H1 (cell line): ENCODE measurements at regions not wholly inside any gene's neighbourhood (a gene's known extent, or its start where the extent isn't known, plus 50 kb on each side); places are given as distances from the start of the nearest gene placed in this dataset.

Experiments
- CHD7 ChIP-seq: fragments of 300-600 bp; sonication (generic); IDR thresholded peaks from 2 replicates; pipeline ENCODE4 v1.7.1; 2012; ENCODE audit warnings: low read length, moderate library complexity, mild to moderate bottlenecking, inconsistent platforms; ENCODE audit not compliant: insufficient replicate concordance
- RXRA ChIP-seq: IDR thresholded peaks from 2 replicates; pipeline ENCODE4 v1.6.1; 2011; ENCODE audit warnings: low read depth, mild to moderate bottlenecking, low read length, moderate library complexity; ENCODE audit not compliant: insufficient read depth

- TF ChIP-seq CHD7 (no peak), RXRA (no peak)
Measured at GRCh38 chr7:106763717-106764116, 101.4 kb upstream of the PIK3CG start (continued).
